ENCODE measurements at regions not wholly inside any gene's neighbourhood (a gene's known extent, or its start where the extent isn't known, plus 50 kb on each side); places are given as distances from the start of the nearest gene placed in this dataset.
"Not testable (repeated sequence)": the region's sequence is repeated elsewhere in the genome, so short reads cannot be mapped to it uniquely, and the experiment has no call there.

DNA sequence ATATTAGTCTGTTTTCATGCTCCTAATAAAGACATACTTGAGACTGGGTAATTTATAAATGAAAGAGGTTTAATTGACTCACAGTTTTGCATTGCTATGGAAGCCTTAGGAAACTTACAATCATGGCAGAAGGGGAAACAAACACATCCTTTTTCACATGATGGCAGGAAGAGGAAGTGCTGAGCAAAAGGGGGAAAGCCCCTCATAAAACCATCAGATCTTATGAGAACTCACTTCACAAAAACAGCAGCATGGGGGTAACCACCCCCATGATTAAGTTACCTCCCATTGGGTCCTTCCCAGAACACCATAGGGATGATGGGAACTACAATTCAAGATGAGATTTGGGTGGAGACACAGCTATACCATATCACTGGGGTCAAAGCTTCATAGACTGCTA is 254.2 kb downstream of the ERMARD start:
- Mint-ChIP-seq H3K36me3 (ENCODE audit: insufficient read depth, unreplicated experiment) (no peaks in the 10 kb centered on the region), H3K4me3 (ENCODE audit: low read depth, unreplicated experiment) (no peak overlapping the region), H3K9me3 (ENCODE audit: low read depth, unreplicated experiment) (peaks cover 4% of the 10 kb centered on the region), H3K27ac (ENCODE audit: unreplicated experiment) (no peak overlapping the region), H3K4me1 (ENCODE audit: low read depth, unreplicated experiment) (no peaks in the 10 kb centered on the region), H3K27me3 (ENCODE audit: unreplicated experiment) (no peaks in the 10 kb centered on the region)
- DNase-seq: no peak
- no TSS peak for BruUV-seq (replicated peaks)
- CTCF ChIA-PET: no interaction called here
- intact Hi-C loops (cut with micrococcal nuclease; ENCODE audit: unreplicated experiment): no loop called here
- no peak for TF ChIP-seq CTCF (IDR thresholded peaks at IDR 0.05; ENCODE audit: unreplicated experiment)

DNA sequence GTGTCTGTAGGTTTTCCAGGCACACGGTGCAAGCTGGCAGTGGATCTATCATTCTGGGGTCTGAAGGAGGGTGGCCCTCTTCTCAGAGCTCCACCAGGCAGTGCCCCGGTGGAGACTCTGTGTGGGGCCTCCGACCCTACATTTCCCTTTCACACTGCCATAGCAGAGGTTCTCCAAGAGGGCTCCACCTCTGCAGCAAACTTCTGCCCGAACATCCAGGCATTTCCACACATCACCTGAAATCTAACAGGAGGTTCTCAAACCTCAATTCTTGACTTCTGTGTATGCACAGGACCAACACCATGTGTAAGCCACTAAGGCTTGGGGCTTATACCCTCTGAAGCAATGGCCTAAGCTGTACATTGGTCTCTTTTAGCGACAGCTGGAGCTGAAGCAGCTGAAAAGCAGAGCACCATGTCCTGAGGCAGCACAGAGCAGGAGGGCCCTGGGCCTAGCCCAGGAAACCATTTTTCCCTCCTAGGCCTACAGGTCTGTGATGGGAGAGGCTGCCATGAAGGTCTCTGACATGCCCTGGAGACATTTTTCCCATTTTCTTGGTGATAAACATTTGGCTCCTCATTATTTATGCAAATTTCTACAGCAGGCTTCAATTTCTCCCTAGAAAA is 253.3 kb downstream of the ERMARD start:
- Mint-ChIP-seq H3K4me1 (ENCODE audit: low read depth, unreplicated experiment) (no peaks in the 10 kb centered on the region), H3K9me3 (ENCODE audit: low read depth, unreplicated experiment) (peaks cover 4% of the 10 kb centered on the region), H3K27me3 (ENCODE audit: unreplicated experiment) (no peaks in the 10 kb centered on the region), H3K36me3 (ENCODE audit: insufficient read depth, unreplicated experiment) (no peaks in the 10 kb centered on the region), H3K27ac (ENCODE audit: unreplicated experiment) (no peak overlapping the region), H3K4me3 (ENCODE audit: low read depth, unreplicated experiment) (no peak overlapping the region)
- DNase-seq: no peak
- BruUV-seq (replicated peaks): no TSS peak
- no peak for TF ChIP-seq CTCF (IDR thresholded peaks at IDR 0.05; ENCODE audit: unreplicated experiment)
- intact Hi-C loops (cut with micrococcal nuclease; ENCODE audit: unreplicated experiment): no loop called here
- CTCF ChIA-PET: interaction anchor here (0.7 kb wide), 1 partner anchor 256 kb away, joined by 3 read pairs; no protein-coding TSS in a partner anchor

DNA sequence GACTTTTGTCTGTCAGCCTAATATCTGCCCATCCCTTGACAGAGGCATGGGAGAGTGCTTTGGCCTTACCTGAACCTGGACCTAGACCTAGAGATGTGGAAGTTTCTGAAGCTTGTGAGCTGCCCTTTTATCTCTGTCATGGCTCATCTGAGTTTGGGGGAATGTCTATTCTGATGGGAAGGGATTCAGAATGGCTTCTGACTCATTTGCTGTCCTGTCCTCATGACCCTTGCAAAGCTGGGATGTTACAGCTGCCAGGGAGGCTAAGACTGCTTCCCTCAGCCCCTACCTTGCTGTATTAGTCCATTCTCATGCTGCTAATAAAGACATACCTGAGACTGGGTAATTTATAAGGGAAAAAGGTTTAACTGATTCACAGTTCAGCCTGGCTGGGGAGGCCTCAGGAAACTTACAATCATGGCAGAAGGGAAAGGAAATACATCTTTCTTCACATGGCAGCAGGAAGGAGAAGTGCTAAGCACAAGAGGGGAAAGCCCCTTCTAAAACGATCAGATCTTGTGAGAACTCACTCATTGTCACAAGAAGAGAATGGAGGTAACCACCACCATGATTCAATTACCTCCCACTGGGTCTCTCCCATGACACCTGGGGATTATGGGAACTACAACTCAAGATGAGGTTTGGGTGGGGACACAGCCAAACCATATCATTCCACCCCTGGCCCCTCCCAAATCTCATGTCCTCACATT is 252.2 kb downstream of the ERMARD start:
- no peak for TF ChIP-seq CTCF (IDR thresholded peaks at IDR 0.05; ENCODE audit: unreplicated experiment)
- H3K9me3 Mint-ChIP-seq (ENCODE audit: low read depth, unreplicated experiment): peaks cover 2% of the 10 kb centered on the region
- no peaks in the 10 kb centered on the region for H3K4me1 Mint-ChIP-seq (ENCODE audit: low read depth, unreplicated experiment)
- no peak overlapping the region for H3K4me3 Mint-ChIP-seq (ENCODE audit: low read depth, unreplicated experiment)
- intact Hi-C loops (cut with micrococcal nuclease; ENCODE audit: unreplicated experiment): no loop called here
- H3K27me3 Mint-ChIP-seq (ENCODE audit: unreplicated experiment): no peaks in the 10 kb centered on the region
- CTCF ChIA-PET: no interaction called here
- no peak for DNase-seq
- no TSS peak for BruUV-seq (replicated peaks)
- H3K36me3 Mint-ChIP-seq (ENCODE audit: insufficient read depth, unreplicated experiment): no peaks in the 10 kb centered on the region
- H3K27ac Mint-ChIP-seq (ENCODE audit: unreplicated experiment): no peak overlapping the region

DNA sequence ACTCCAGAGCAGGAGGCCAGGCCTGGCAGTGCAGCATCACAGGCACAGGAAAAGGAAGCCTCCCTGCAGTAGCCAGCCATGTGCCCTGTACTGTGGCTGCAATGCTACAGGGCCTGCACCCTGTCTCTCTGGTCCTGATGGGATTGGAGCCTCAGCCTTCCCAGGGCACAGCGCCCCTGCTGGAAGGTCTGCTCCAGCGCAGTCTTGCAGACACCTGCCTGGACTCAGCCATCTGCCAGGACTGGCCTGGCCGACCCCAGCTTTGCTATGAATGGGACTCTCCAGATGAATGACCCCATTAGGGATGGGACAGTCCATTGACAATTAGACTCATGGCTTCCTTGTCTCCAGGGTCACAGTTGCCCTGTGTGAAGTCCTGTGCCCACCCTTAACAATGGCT is 251.6 kb downstream of the ERMARD start:
- CTCF ChIA-PET: no interaction called here
- no peaks in the 10 kb centered on the region for H3K36me3 Mint-ChIP-seq (ENCODE audit: insufficient read depth, unreplicated experiment)
- intact Hi-C loops (cut with micrococcal nuclease; ENCODE audit: unreplicated experiment): no loop called here

DNA sequence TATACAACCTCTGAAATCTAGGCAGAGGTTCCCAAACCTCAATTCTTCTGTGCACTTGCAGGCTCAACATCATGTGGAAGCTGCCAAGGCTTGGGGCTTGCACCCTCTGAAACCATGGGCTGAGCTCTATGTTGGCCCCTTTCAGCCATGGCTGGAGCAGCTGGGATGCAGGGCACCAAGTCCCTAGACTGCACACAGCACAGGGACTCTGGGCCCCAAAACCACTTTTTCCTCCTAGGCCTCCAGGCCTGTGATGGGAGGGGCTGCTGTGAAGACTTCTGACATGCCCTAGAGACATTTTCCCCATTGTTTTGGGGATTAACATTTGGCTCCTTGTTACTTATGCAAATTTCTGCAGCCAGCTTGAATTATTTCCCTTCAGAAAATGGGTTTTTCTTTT is 250.4 kb downstream of the ERMARD start:
- CTCF ChIA-PET; BruUV-seq (replicated peaks); DNase-seq; H3K27ac Mint-ChIP-seq (ENCODE audit: unreplicated experiment); H3K9me3 Mint-ChIP-seq (ENCODE audit: low read depth, unreplicated experiment); H3K27me3 Mint-ChIP-seq (ENCODE audit: unreplicated experiment); intact Hi-C loops (cut with micrococcal nuclease; ENCODE audit: unreplicated experiment); H3K36me3 Mint-ChIP-seq (ENCODE audit: insufficient read depth, unreplicated experiment); H3K4me1 Mint-ChIP-seq (ENCODE audit: low read depth, unreplicated experiment); H3K4me3 Mint-ChIP-seq (ENCODE audit: low read depth, unreplicated experiment): not testable (repeated sequence)

More for the DNA sequence above, 251.6 kb downstream of the ERMARD start:
- no TSS peak for BruUV-seq (replicated peaks)
- TF ChIP-seq CTCF (IDR thresholded peaks at IDR 0.05; ENCODE audit: unreplicated experiment): no peak
- no peak overlapping the region for H3K27ac Mint-ChIP-seq (ENCODE audit: unreplicated experiment)
- H3K27me3 Mint-ChIP-seq (ENCODE audit: unreplicated experiment): no peaks in the 10 kb centered on the region
- no peaks in the 10 kb centered on the region for H3K4me1 Mint-ChIP-seq (ENCODE audit: low read depth, unreplicated experiment)
- no peak overlapping the region for H3K4me3 Mint-ChIP-seq (ENCODE audit: low read depth, unreplicated experiment)
- peaks cover 2% of the 10 kb centered on the region for H3K9me3 Mint-ChIP-seq (ENCODE audit: low read depth, unreplicated experiment)
- DNase-seq: no peak
